Activated naive CD4-positive, alpha-beta T cell treated with anti-CD3 and anti-CD28 coated beads for 36 hours (primary cell): ENCODE measurements at regions not wholly inside any gene's neighbourhood (a gene's known extent, or its start where the extent isn't known, plus 50 kb on each side); places are given as distances from the start of the nearest gene placed in this dataset.

Experiments
- CTCF ChIA-PET: fragments of 350-600 bp; sonication (Branson Sonifier 250); formaldehyde crosslinking; loops from one replicate; lab custom pipeline; 2021; ENCODE audit warnings: antibody characterized with exemption; lab: Charles Lee
- DNase-seq: peaks from one replicate; pipeline ENCODE4 v3.0.0-alpha.2; 2020
- H3K27ac Mint-ChIP-seq: one replicate; pipeline ENCODE4 v1.8.0; 2021; ENCODE audit warnings: mild to moderate bottlenecking, mixed read lengths
- H3K27me3 Mint-ChIP-seq: one replicate; pipeline ENCODE4 v1.8.0; 2021; ENCODE audit warnings: low read depth, mixed read lengths
- H3K36me3 Mint-ChIP-seq: one replicate; pipeline ENCODE4 v1.8.0; 2021; ENCODE audit warnings: low read depth, mixed read lengths
- H3K4me1 Mint-ChIP-seq: one replicate; pipeline ENCODE4 v1.8.0; 2021; ENCODE audit warnings: low read depth, mixed read lengths
- H3K4me3 Mint-ChIP-seq: one replicate; pipeline ENCODE4 v1.8.0; 2021; ENCODE audit warnings: mild to moderate bottlenecking, moderate library complexity, mixed read lengths
- H3K9me3 Mint-ChIP-seq: one replicate; pipeline ENCODE4 v1.8.0; 2021; ENCODE audit warnings: mixed read lengths
- intact Hi-C: fragments of 100-400 bp; cut with micrococcal nuclease; formaldehyde crosslinking; loops from one replicate; pipeline ENCODE4 v1.15.1; 2023

- no peak for DNase-seq
- no peak overlapping the region for H3K4me3 Mint-ChIP-seq
- intact Hi-C loops, result no loop called here
- H3K27ac Mint-ChIP-seq, result no peak overlapping the region
- CTCF ChIA-PET, result no interaction called here
- H3K9me3 Mint-ChIP-seq, result peaks cover 16% of the 10 kb centered on the region
- no peaks in the 10 kb centered on the region for H3K27me3 Mint-ChIP-seq
- peaks cover 3% of the 10 kb centered on the region for H3K36me3 Mint-ChIP-seq
- H3K4me1 Mint-ChIP-seq, result no peaks in the 10 kb centered on the region
Observed at GRCh38 chr1:187168297-187168696, 339.5 kb downstream of the PLA2G4A start.

GRCh38 chr1:187185389-187185788 lies 356.6 kb downstream of the PLA2G4A start:
- H3K27ac Mint-ChIP-seq, result no peak overlapping the region
- H3K36me3 Mint-ChIP-seq, result peaks cover 2% of the 10 kb centered on the region
- no peaks in the 10 kb centered on the region for H3K4me1 Mint-ChIP-seq
- intact Hi-C loops, result no loop called here
- no peak for DNase-seq
- peaks cover 15% of the 10 kb centered on the region for H3K9me3 Mint-ChIP-seq
- H3K27me3 Mint-ChIP-seq, result no peaks in the 10 kb centered on the region
- CTCF ChIA-PET, result no interaction called here
- H3K4me3 Mint-ChIP-seq, result no peak overlapping the region

GRCh38 chr1:187197685-187198084 lies 368.9 kb downstream of the PLA2G4A start:
- Mint-ChIP-seq H3K4me3 (no peak overlapping the region), H3K36me3 (peaks cover 1% of the 10 kb centered on the region), H3K27ac (no peak overlapping the region), H3K9me3 (peaks cover 8% of the 10 kb centered on the region), H3K27me3 (no peaks in the 10 kb centered on the region), H3K4me1 (no peaks in the 10 kb centered on the region)
- DNase-seq, result no peak
- CTCF ChIA-PET, result no interaction called here
- intact Hi-C loops, result no loop called here

- H3K4me1 Mint-ChIP-seq, result no peaks in the 10 kb centered on the region
- H3K27ac Mint-ChIP-seq, result no peak overlapping the region
- no peak for DNase-seq
- intact Hi-C loops, result no loop called here
- CTCF ChIA-PET, result no interaction called here
- H3K36me3 Mint-ChIP-seq, result no peaks in the 10 kb centered on the region
- H3K27me3 Mint-ChIP-seq, result no peaks in the 10 kb centered on the region
- H3K4me3 Mint-ChIP-seq, result no peak overlapping the region
- H3K9me3 Mint-ChIP-seq, result peaks cover 1% of the 10 kb centered on the region
Observed at GRCh38 chr1:187203257-187203656, 374.5 kb downstream of the PLA2G4A start.

GRCh38 chr1:187212377-187212776 lies 383.6 kb downstream of the PLA2G4A start:
- Mint-ChIP-seq H3K4me3 (no peak overlapping the region), H3K27me3 (no peaks in the 10 kb centered on the region), H3K36me3 (no peaks in the 10 kb centered on the region), H3K9me3 (peaks cover 9% of the 10 kb centered on the region), H3K4me1 (no peaks in the 10 kb centered on the region), H3K27ac (no peak overlapping the region)
- intact Hi-C loops, result no loop called here
- CTCF ChIA-PET, result no interaction called here
- no peak for DNase-seq

- no peak for DNase-seq
- Mint-ChIP-seq H3K36me3 (no peaks in the 10 kb centered on the region), H3K4me1 (no peaks in the 10 kb centered on the region), H3K27ac (no peak overlapping the region), H3K9me3 (peaks cover 2% of the 10 kb centered on the region), H3K4me3 (no peak overlapping the region), H3K27me3 (no peaks in the 10 kb centered on the region)
- CTCF ChIA-PET, result no interaction called here
- intact Hi-C loops, result no loop called here
Observed at GRCh38 chr1:187226396-187226795, 397.6 kb downstream of the PLA2G4A start.

GRCh38 chr1:187228790-187229189 lies 400.0 kb downstream of the PLA2G4A start:
- Mint-ChIP-seq H3K4me1 (no peaks in the 10 kb centered on the region), H3K27me3 (no peaks in the 10 kb centered on the region), H3K27ac (no peak overlapping the region), H3K9me3 (peaks cover 2% of the 10 kb centered on the region), H3K4me3 (no peak overlapping the region), H3K36me3 (no peaks in the 10 kb centered on the region)
- intact Hi-C loops, result no loop called here
- CTCF ChIA-PET, result no interaction called here
- DNase-seq, result no peak

GRCh38 chr1:187229496-187229895 lies 400.7 kb downstream of the PLA2G4A start:
- Mint-ChIP-seq H3K4me3 (no peak overlapping the region), H3K4me1 (no peaks in the 10 kb centered on the region), H3K9me3 (peaks cover 2% of the 10 kb centered on the region), H3K27me3 (no peaks in the 10 kb centered on the region), H3K27ac (no peak overlapping the region), H3K36me3 (no peaks in the 10 kb centered on the region)
- intact Hi-C loops, result no loop called here
- DNase-seq, result no peak
- CTCF ChIA-PET, result no interaction called here

- intact Hi-C loops, result no loop called here
- DNase-seq, result no peak
- CTCF ChIA-PET, result interaction anchor here (0.8 kb wide), 1 partner anchor 14 kb away, joined by 3 read pairs; no protein-coding TSS in a partner anchor
- Mint-ChIP-seq H3K36me3 (no peaks in the 10 kb centered on the region), H3K4me1 (no peaks in the 10 kb centered on the region), H3K4me3 (no peak overlapping the region), H3K27ac (no peak overlapping the region), H3K27me3 (no peaks in the 10 kb centered on the region), H3K9me3 (no peaks in the 10 kb centered on the region)
Observed at GRCh38 chr1:187234706-187235105, 406.0 kb downstream of the PLA2G4A start.

GRCh38 chr1:187236199-187236598 lies 407.4 kb downstream of the PLA2G4A start:
- Mint-ChIP-seq H3K4me1 (no peaks in the 10 kb centered on the region), H3K36me3 (no peaks in the 10 kb centered on the region), H3K9me3 (no peaks in the 10 kb centered on the region), H3K27ac (no peak overlapping the region), H3K27me3 (no peaks in the 10 kb centered on the region), H3K4me3 (no peak overlapping the region)
- CTCF ChIA-PET, result no interaction called here
- intact Hi-C loops, result no loop called here
- no peak for DNase-seq

- H3K27me3 Mint-ChIP-seq, result no peaks in the 10 kb centered on the region
- CTCF ChIA-PET, result no interaction called here
Observed at GRCh38 chr1:187236676-187237075, 407.9 kb downstream of the PLA2G4A start.

GRCh38 chr1:187237542-187237941 lies 408.8 kb downstream of the PLA2G4A start:
- Mint-ChIP-seq H3K36me3 (no peaks in the 10 kb centered on the region), H3K4me1 (no peaks in the 10 kb centered on the region), H3K4me3 (no peak overlapping the region), H3K27me3 (no peaks in the 10 kb centered on the region), H3K9me3 (no peaks in the 10 kb centered on the region), H3K27ac (no peak overlapping the region)
- CTCF ChIA-PET, result no interaction called here
- no peak for DNase-seq
- intact Hi-C loops, result no loop called here

More at GRCh38 chr1:187236676-187237075, 407.9 kb downstream of the PLA2G4A start:
- intact Hi-C loops, result no loop called here
- Mint-ChIP-seq H3K4me1 (no peaks in the 10 kb centered on the region), H3K27ac (no peak overlapping the region), H3K4me3 (no peak overlapping the region), H3K9me3 (no peaks in the 10 kb centered on the region), H3K36me3 (no peaks in the 10 kb centered on the region)
- no peak for DNase-seq

- no peak for DNase-seq
- Mint-ChIP-seq H3K27ac (no peak overlapping the region), H3K4me3 (no peak overlapping the region), H3K36me3 (no peaks in the 10 kb centered on the region), H3K4me1 (no peaks in the 10 kb centered on the region), H3K27me3 (no peaks in the 10 kb centered on the region), H3K9me3 (peaks cover 4% of the 10 kb centered on the region)
- CTCF ChIA-PET, result interaction anchor here (0.6 to 0.8 kb wide), 2 partner anchors 91 to 190 kb away, joined by 3 read pairs; no protein-coding TSS in a partner anchor
- intact Hi-C loops, result no loop called here
Observed at GRCh38 chr1:187241971-187242370, 413.2 kb downstream of the PLA2G4A start.

GRCh38 chr1:187244623-187245022 lies 415.9 kb downstream of the PLA2G4A start:
- CTCF ChIA-PET, result no interaction called here
- no peak overlapping the region for H3K4me3 Mint-ChIP-seq
- H3K36me3 Mint-ChIP-seq, result no peaks in the 10 kb centered on the region

More at GRCh38 chr1:187244623-187245022, 415.9 kb downstream of the PLA2G4A start:
- H3K9me3 Mint-ChIP-seq, result peaks cover 6% of the 10 kb centered on the region
- peak; percentile 5 for DNase-seq
- intact Hi-C loops, result no loop called here
- H3K4me1 Mint-ChIP-seq, result no peaks in the 10 kb centered on the region
- H3K27ac Mint-ChIP-seq, result no peak overlapping the region
- no peaks in the 10 kb centered on the region for H3K27me3 Mint-ChIP-seq
